Frontal cortex (tissue), 3 donors: ENCODE measurements at regions not wholly inside any gene's neighbourhood (a gene's known extent, or its start where the extent isn't known, plus 50 kb on each side); places are given as distances from the start of the nearest gene placed in this dataset.
A peak's percentile ranks its signal among the peaks of the same experiment; 100 is the strongest.

Experiments used
- DNase-seq, 2 donors: peaks; one replicate each; pipeline ENCODE4 v3.0.0; 2012; ENCODE audit warnings: low spot score in 2 of 2
- FAIRE-seq: peaks from 2 replicates; lab custom pipeline; 2012; peaks lifted over from hg19 to GRCh38; lab: Jason Lieb, UNC
- donor health status: control.
- donor health status: control.
- donor health status: control.

GRCh38 chr2:205937211-205937610 lies 148.8 kb downstream of the INO80D start:
- FAIRE-seq (no peak), DNase-seq (no peak)

- FAIRE-seq (no peak), DNase-seq (no peak)
Measured at GRCh38 chr2:205936446-205936845, 149.5 kb downstream of the INO80D start.

- DNase-seq (no peak), FAIRE-seq (no peak)
Measured at GRCh38 chr2:205934443-205934842, 151.5 kb downstream of the INO80D start.

GRCh38 chr2:205932861-205933260 lies 153.1 kb downstream of the INO80D start:
- FAIRE-seq = no peak

GRCh38 chr2:205931388-205931787 lies 154.6 kb downstream of the INO80D start:
- FAIRE-seq = no peak
- no peak for DNase-seq

More at GRCh38 chr2:205932861-205933260, 153.1 kb downstream of the INO80D start:
- no peak for DNase-seq

- FAIRE-seq (no peak), DNase-seq (no peak)
Measured at GRCh38 chr2:205930209-205930608, 155.8 kb downstream of the INO80D start.

GRCh38 chr2:205929246-205929942 lies 156.6 kb downstream of the INO80D start:
- no peak for DNase-seq
- no peak for FAIRE-seq

- FAIRE-seq (no peak), DNase-seq (peak in 1 of 2 donors; percentile 70)
Measured at GRCh38 chr2:205925373-205926337, 160.3 kb downstream of the INO80D start.

- FAIRE-seq (no peak), DNase-seq (no peak)
Measured at GRCh38 chr2:205924676-205925075, 161.3 kb downstream of the INO80D start.

GRCh38 chr2:205915130-205915524 lies 170.8 kb downstream of the INO80D start:
- no peak for FAIRE-seq

GRCh38 chr2:205914213-205915129 lies 171.5 kb downstream of the INO80D start:
- FAIRE-seq (no peak), DNase-seq (no peak)

More at GRCh38 chr2:205915130-205915524, 170.8 kb downstream of the INO80D start:
- no peak for DNase-seq

GRCh38 chr2:205913668-205914067 lies 172.3 kb downstream of the INO80D start:
- DNase-seq = no peak
- no peak for FAIRE-seq

GRCh38 chr2:205911306-205911705 lies 174.7 kb downstream of the INO80D start:
- FAIRE-seq (no peak), DNase-seq (no peak)

- DNase-seq (no peak), FAIRE-seq (no peak)
Measured at GRCh38 chr2:205909184-205909572, 176.8 kb downstream of the INO80D start.

- FAIRE-seq (no peak), DNase-seq (no peak)
Measured at GRCh38 chr2:205908212-205909183, 177.5 kb downstream of the INO80D start.

GRCh38 chr2:205906419-205906818 lies 179.6 kb downstream of the INO80D start:
- no peak for DNase-seq
- FAIRE-seq = no peak

- DNase-seq = no peak
- FAIRE-seq = no peak
Measured at GRCh38 chr2:205905576-205905975, 180.4 kb downstream of the INO80D start.

- FAIRE-seq (no peak), DNase-seq (no peak)
Measured at GRCh38 chr2:205904873-205905272, 181.1 kb downstream of the INO80D start.
